ENCODE measurements at regions not wholly inside any gene's neighbourhood (a gene's known extent, or its start where the extent isn't known, plus 50 kb on each side); places are given as distances from the start of the nearest gene placed in this dataset.

DNA sequence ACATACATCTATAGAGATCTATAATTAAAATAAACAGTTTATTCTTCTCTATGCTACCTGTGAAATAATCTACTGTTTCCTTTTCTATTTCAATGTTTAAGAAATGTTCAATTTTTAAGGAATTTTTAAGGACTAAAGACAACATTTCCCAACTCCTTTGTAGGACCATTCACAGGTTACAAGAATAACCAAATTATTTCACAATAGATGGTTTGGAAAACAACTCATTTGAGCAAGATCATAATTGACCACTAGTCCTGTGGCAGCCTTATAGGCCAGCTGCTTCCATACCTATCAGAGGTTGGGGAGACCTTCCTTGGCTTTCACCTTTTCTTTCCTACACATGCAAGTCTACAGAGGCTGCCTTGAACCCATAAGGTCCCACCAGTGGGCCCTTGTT lies 193.7 kb downstream of the TTC39B start:
- no peak for DNase-seq
- in situ Hi-C loops (cut with HindIII; ENCODE audit: low pct_ligation_motif_present, low pct_unique_long_range_greater_than_20kb, low sequenced_read_pairs): no loop called here

DNA sequence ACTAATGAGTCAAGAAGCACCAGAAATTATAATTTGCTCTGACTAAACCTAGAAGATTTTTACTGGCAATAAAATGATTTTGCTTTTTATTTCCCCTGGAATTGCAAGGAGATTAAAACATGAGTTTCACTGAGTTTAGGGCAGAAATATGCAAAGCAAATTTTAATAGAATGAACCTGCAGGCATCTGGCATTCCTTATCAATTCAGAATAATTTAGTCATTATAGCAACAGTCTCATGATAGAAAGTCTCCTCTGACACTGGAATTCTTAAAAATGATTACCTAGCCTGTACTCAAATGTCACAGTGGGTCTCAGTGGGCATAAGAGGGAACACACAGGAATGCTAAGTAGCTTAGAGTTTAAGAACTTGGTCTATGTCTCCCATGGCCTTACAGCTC lies 195.9 kb downstream of the TTC39B start:
- in situ Hi-C loops (cut with HindIII; ENCODE audit: low pct_ligation_motif_present, low pct_unique_long_range_greater_than_20kb, low sequenced_read_pairs): no loop called here
- no peak for DNase-seq

DNA sequence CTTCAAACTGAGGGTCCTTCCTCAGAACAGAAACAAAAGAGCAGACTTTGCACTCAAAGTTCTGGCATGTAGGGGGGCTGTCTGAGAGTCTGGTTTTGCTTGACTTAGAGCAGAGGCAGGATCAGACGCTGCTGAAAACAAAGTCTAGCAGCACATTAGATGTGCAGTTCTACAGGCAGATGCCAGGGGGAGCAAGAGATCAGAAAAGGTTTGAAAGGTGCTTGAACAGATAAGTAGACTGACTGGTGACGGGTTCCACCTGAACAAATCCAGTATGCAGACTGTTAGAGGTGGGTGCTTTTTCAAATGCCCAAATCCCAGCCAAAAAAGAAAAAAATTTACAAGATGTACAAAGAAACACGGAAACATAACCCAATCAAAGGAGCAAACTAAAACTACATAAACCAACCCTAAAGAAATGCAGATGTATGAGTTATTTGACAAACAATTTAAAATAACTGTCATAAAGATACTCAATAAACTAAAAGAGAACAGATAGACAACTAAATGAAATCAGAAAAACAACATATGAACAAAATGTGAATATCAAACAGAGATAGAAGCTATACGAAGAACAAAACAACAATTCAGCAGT lies 194.7 kb upstream of the FREM1 start:
- in situ Hi-C loops (cut with HindIII; ENCODE audit: low pct_ligation_motif_present, low pct_unique_long_range_greater_than_20kb, low sequenced_read_pairs): no loop called here
- peak; percentile 30 for DNase-seq

DNA sequence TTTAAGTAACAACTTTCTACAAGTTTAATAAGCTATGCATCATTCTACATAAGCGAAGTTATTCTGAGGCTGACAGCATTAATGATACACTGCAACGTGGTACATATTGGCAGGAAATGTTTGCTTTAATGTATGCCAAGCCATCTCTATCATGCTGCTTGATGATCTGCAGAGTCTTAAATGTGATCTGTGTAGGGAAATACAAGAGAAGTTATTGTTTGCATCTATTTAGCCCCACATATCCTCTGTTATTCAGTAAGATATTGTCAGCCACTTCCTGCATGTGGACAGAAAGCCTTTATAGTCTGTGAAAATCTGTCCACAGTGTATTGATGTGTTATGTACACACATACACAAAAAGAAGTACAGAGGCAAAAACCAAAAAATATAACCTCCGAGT lies 193.1 kb upstream of the FREM1 start:
- in situ Hi-C loops (cut with HindIII; ENCODE audit: low pct_ligation_motif_present, low pct_unique_long_range_greater_than_20kb, low sequenced_read_pairs): no loop called here

DNA sequence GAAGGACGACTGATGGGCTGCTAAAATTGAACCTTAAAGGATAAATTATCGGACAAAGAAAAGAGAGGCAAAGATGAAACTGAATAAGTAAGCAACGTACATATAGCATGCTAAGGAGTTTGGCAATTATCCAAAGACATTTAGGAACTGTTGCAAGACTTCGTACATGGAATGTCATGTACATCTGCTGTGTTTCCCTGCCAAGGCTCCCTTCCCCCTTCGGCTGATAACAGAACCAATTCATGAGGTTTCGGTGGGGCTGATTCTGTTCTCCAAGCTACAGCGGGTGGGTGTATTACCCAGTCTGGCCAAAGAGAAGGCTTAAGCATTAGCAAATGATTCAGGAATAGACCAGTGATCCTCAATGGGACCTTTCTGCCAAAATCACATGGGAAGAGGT lies 190.9 kb upstream of the FREM1 start:
- DNase-seq: no peak
- in situ Hi-C loops (cut with HindIII; ENCODE audit: low pct_ligation_motif_present, low pct_unique_long_range_greater_than_20kb, low sequenced_read_pairs): no loop called here

More for the DNA sequence above, 193.1 kb upstream of the FREM1 start:
- no peak for DNase-seq

DNA sequence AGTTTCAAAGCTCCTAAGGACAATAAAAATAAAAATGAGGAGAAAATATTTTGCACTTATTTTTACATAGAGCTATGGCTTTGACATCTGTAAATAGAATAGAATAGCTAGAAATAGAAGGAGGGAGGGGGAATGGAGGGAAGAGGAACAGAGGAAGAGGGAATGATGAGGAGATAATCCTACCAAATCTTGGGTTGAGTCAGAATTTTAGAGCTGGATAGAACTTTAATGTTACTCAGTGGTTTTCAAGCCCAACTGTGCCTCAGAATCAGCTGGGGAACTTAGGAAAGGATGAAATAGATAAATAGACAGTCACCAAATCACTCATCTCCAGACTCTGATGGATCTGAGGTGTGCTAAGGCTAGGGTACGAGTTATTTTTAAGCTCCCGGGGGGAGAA lies 190.3 kb upstream of the FREM1 start:
- in situ Hi-C loops (cut with HindIII; ENCODE audit: low pct_ligation_motif_present, low pct_unique_long_range_greater_than_20kb, low sequenced_read_pairs): no loop called here
- no peak for DNase-seq

DNA sequence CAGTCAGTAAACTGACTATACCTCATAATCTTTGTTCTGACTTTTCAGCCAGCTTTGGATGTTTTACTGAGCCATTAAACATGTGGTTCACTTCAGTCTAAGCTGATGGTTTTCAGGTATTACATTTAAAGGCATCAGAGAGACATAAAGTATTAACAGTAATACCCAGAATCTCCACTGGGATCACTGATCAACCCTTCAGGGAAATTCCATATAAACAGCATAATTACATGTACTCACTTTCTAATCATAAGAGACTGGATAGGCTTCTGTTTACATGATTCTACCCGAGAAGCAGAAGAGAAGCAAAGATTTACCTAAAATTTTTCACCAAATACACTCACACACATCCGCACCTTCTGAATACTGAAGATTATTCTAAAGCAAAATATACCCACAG lies 186.7 kb upstream of the FREM1 start:
- in situ Hi-C loops (cut with HindIII; ENCODE audit: low pct_ligation_motif_present, low pct_unique_long_range_greater_than_20kb, low sequenced_read_pairs): no loop called here
- DNase-seq: no peak

DNA sequence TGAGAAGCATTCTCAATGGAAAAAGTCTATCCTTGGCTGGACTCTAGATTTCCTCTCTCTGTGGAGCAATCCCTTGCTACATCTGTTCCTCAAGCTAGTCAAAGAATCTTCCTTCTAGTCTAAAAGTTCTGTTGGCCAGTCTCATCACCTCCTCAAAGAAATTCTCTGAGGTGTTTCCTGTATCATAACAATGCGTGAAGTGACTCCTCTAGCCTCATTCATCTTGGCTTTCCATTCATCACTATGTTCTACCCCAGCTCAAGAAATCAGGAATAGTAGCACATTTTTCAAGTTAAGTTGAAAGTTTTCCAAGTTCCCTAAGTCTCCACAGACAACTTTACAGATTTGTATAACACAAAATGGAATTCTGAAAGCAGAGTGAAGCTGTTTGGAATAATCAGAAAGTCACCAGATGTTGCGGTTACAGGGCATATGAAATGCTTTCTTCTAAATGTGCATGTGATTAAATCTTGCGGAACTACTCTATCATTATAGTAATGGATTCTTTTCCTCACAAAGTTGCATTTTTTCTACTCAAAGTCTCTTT lies 176.6 kb upstream of the FREM1 start:
- no peak for DNase-seq
- in situ Hi-C loops (cut with HindIII; ENCODE audit: low pct_ligation_motif_present, low pct_unique_long_range_greater_than_20kb, low sequenced_read_pairs): no loop called here

DNA sequence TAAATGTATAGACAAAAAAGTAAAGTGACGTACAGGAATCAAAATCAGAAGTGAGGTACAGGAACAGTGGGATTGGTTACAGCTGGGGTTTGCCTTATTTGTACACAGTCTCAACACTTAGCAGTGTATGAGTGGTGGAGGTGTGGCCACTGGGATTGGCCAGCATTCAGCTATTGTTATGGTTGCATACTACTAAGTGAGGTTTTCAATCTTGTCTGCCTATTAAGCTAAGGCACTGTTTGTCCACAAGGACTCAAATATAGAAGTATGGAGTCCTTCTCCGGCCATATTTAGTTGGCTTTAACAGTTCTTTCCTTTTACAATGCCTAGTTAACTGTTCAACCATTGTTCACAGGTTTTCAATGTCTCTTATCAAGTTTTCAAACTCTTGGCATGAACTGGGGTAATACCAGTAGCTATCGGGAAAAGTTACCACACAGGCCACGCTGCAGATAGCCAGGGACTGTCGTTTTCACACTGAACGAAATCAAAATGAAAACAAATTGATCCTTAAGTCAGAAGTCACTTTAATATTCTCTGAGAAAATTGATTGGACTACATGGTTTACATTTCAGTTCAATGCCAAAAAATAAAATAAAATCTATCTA lies 176.0 kb upstream of the FREM1 start:
- no peak for DNase-seq
- in situ Hi-C loops (cut with HindIII; ENCODE audit: low pct_ligation_motif_present, low pct_unique_long_range_greater_than_20kb, low sequenced_read_pairs): no loop called here

DNA sequence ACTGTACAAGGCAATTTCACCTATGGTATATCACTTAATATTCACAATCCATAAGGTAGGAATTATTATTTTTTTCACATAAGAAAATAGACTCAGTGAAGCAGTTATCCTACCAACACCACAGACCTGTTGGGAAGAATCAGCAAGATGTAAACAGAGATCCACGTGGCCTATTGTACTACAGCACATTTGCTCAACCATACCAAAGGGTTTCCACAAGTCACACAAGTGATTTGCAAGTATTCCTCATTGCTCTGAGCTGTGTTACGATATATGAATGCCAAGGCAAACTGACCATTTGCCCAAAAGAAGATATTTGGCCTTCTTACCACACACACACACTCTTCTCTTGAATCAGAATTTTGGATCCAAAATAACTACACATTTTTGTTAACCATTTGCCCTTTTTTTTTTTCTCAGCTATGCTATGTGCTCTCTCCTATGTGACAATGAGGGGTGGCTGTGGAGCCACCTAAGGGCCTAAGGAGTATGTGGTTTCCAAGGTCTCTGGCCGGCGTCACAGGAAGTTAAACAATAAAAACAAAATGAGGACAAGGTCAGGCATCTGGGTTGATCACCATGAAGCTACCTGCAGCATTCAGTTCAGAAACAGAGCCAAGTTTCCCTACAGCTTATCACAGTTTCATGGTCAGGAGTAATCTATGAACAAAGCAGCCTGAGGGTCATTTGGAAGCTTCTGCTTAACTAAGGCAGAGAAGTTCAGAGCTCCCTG lies 171.0 kb upstream of the FREM1 start:
- in situ Hi-C loops (cut with HindIII; ENCODE audit: low pct_ligation_motif_present, low pct_unique_long_range_greater_than_20kb, low sequenced_read_pairs): no loop called here
- no peak for DNase-seq

DNA sequence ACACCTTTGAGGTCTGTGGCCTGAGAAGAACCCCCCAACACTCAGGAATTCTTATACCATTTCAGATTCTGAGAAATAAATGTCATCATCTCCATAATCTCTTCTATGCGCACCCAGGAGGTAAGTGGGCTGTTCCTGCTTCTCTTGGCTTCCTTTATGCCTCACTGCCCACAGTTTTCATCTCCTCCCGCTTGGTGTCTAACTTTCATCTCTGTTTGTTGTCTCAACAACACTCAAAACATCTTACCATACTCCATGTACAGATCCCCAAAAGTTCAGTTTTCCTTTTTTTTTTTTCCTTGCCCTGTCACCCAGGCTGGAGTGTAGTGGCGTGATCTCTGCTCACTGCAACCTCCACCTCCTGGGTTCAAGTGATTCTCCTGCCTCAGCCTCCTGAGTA lies 170.2 kb upstream of the FREM1 start:
- in situ Hi-C loops (cut with HindIII; ENCODE audit: low pct_ligation_motif_present, low pct_unique_long_range_greater_than_20kb, low sequenced_read_pairs): no loop called here
- no peak for DNase-seq

DNA sequence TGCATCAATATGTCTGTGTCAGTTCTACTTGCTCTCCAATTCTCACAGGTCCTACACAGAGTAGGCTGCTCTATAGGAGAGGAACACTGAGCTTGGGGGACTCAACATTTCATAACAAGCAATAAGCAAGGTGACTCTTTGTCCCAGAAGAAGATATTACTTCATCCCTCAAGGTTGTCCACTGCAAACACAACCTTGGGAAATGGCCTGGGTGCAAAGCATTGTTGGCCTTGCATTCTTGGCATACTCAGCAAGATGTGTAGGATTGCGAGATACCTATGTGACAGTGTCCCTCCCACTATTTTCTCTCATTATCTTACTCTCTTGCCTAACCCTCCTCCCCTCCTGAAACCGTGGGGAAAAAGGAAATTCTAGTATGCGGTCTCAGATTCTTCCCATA lies 169.8 kb upstream of the FREM1 start:
- DNase-seq: no peak
- in situ Hi-C loops (cut with HindIII; ENCODE audit: low pct_ligation_motif_present, low pct_unique_long_range_greater_than_20kb, low sequenced_read_pairs): no loop called here

DNA sequence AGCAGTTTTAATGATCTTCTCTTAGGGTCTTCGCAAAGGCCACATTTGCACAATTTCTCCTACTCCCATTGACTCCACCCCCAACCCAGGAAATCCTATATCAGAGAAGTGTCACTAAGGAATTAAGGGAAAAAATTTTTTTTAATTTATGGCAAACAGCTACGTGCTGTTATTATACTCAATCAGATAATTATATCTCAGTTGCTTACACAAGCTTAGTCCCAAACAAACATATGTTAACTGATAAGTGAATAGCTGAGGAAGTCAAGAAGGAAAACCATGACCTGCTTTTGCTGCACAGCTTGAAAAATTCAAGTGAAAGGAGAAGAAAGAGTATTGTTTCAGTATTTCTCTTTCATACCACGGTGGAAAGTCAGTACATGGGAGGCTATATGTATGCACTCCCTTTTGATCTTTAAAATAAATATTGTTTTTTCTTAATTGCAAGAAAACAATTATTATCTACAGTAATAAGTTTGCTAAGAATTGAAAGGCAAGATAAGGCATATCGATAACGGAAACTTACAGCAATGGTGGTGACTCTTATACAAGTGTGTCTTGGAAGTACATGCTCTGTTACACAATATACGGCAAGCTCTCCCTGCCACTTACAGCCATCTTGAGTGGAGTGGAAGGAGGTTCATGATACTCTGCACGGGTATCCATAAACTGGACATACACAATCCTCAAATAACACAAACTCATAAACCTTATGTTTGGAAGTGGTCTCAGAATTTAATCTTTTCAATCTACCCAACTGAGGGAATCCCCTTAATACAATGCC lies 167.9 kb upstream of the FREM1 start:
- in situ Hi-C loops (cut with HindIII; ENCODE audit: low pct_ligation_motif_present, low pct_unique_long_range_greater_than_20kb, low sequenced_read_pairs): no loop called here
- no peak for DNase-seq

DNA sequence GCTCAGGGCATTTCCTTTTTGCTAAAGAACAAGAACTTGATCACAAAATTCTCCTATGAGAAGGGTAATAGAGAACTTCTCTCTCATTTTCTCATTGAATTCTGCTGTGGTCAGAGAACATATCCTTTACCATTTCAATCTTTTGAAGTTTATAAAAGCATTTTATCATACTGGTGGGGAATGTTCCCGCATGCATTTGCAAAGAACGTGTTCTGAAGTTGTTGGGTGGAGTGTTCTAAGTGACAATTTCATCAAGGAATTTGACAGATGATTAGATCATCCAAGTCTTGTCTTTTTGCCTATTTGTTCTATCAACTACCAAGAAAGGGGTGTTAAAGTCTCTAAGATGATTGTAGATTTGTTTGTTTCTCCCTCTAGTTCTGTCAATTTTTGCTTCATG lies 163.4 kb upstream of the FREM1 start:
- no peak for DNase-seq
- in situ Hi-C loops (cut with HindIII; ENCODE audit: low pct_ligation_motif_present, low pct_unique_long_range_greater_than_20kb, low sequenced_read_pairs): no loop called here

DNA sequence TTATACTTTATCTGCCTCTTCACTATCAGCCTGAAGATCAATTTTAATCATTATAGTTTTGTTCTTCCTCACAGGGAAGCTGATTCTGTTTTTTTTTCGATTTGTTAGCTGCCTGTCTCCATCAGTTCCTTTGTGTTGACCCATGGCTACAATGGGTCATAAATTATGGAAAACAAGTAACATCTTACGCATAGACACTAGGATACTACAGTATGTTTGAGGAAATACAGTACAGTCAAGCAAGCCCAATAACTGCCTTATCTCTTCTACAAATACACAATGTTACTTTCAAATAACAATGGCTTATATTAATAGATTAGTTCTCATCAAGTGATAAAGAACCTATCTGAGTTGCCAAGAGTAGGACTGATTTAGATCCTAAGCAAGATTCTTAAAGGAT lies 160.5 kb upstream of the FREM1 start:
- in situ Hi-C loops (cut with HindIII; ENCODE audit: low pct_ligation_motif_present, low pct_unique_long_range_greater_than_20kb, low sequenced_read_pairs): no loop called here

DNA sequence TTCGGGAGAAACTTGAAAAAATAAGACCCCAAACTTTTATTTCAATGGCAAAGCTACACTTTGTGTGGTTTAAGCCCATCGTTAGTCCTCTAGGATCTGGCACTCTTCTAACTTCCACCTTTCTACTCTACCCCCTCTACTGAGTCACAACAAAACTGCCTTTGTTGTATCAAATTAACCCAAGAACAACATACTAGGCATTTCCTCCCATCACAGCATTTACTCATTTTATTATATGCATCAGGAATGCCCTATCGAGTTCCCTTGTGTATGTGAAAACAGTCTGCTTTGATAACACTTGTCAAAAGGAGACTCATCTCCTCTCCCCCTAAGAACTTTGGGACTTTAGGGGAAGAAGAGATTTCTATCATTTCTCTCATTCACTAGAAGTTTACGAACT lies 158.9 kb upstream of the FREM1 start:
- in situ Hi-C loops (cut with HindIII; ENCODE audit: low pct_ligation_motif_present, low pct_unique_long_range_greater_than_20kb, low sequenced_read_pairs): no loop called here

More for the DNA sequence above, 160.5 kb upstream of the FREM1 start:
- DNase-seq: no peak

DNA sequence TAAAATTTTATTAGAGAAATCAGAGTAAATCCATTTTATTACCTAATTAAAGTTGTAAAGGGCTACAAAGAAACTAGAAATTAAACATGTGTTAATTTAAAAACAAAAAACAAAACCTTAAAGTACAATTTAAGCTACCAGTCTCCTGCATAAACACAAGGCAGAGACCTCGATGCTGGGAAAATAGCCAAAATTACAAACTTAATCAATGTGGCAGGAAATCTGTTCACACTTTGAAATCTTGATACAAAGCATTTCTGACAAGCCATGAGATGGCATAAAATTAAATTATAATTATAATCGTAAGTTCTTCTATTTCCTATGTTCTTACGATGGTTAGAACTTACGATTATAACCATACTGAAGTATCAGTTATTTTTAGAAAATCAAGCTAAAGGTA lies 158.0 kb upstream of the FREM1 start:
- in situ Hi-C loops (cut with HindIII; ENCODE audit: low pct_ligation_motif_present, low pct_unique_long_range_greater_than_20kb, low sequenced_read_pairs): no loop called here
- no peak for DNase-seq

More for the DNA sequence above, 158.9 kb upstream of the FREM1 start:
- no peak for DNase-seq

DNA sequence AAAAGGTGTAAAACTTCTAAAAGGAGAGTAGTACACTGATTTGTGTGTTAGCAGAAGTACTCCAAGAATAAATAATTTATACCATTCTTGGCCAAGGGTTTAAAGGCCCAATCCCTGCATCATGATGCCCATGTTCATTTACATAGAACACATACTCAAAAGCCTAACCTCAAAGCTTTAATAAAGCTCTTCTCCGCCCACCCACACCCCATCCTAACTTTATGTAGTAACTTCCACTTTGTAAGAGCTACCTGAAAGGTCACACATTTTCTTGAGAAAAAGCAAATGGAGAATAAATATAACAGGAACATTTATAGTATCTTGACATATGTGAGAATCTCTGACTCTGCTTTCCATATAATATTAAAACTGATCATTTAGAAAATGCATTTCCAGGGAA lies 148.8 kb upstream of the FREM1 start:
- in situ Hi-C loops (cut with HindIII; ENCODE audit: low pct_ligation_motif_present, low pct_unique_long_range_greater_than_20kb, low sequenced_read_pairs): no loop called here
- no peak for DNase-seq

DNA sequence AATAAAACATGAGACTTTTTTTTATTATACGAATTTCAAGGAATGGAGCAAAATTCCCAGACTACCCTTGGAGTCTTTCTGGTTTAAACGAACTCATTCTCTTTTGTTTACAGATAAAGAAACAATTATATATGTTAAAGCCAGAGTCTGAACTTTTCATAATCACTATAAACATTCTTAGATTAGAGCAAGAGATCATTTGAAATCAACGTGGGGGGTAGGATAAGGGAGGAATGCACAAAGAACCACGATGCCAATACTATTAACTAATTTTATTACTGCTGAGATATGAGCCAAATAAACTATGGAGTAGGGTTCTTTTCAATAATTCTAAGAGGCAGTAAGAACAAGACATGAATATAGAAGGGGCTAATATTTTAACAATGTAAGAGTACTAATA lies 148.0 kb upstream of the FREM1 start:
- no peak for DNase-seq
- in situ Hi-C loops (cut with HindIII; ENCODE audit: low pct_ligation_motif_present, low pct_unique_long_range_greater_than_20kb, low sequenced_read_pairs): no loop called here
